Testis (tissue), 2 donors: ENCODE measurements at regions not wholly inside any gene's neighbourhood (a gene's known extent, or its start where the extent isn't known, plus 50 kb on each side); places are given as distances from the start of the nearest gene placed in this dataset.

ENCODE experiments used
- POLR2A ChIP-seq: fragments of 450-650 bp; IDR thresholded peaks from one replicate; pipeline ENCODE4 v1.6.1; 2017; ENCODE audit warnings: antibody characterized with exemption, mild to moderate bottlenecking, moderate library complexity
- TF ChIP-seq, protein P1 (sequence below), 3 experiments: fragments of 450-650 bp in 2 of 3; fragments of 200-600 bp in 1 of 3; sonication (generic) in 1 of 3; IDR thresholded peaks; one replicate each; pipeline ENCODE4 v1.5.1; 2016 to 2019; ENCODE audit warnings: antibody characterized with exemption in 3 of 3, mild to moderate bottlenecking in 2 of 3, moderate library complexity in 1 of 3

DNA sequence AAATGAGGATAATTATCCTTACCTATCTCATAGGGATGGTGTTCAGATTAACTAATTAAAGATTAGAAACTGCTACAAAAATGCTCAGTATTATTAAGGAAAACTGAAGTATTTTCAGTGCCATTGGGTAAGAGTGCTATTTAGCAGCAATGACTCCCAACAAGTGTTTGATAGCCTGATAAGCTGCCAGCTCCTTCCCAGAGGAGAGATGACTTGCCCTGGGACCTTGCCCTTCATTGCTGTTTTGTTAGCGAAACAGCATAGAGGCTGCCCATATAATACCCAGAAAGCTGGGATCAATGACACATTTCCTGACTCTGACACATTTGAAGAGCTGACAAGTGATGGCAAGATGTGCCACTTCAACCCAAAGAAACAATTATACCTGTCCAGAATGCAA is 592.2 kb downstream of the ADGRL2 start:
- TF ChIP-seq, protein P1, sequence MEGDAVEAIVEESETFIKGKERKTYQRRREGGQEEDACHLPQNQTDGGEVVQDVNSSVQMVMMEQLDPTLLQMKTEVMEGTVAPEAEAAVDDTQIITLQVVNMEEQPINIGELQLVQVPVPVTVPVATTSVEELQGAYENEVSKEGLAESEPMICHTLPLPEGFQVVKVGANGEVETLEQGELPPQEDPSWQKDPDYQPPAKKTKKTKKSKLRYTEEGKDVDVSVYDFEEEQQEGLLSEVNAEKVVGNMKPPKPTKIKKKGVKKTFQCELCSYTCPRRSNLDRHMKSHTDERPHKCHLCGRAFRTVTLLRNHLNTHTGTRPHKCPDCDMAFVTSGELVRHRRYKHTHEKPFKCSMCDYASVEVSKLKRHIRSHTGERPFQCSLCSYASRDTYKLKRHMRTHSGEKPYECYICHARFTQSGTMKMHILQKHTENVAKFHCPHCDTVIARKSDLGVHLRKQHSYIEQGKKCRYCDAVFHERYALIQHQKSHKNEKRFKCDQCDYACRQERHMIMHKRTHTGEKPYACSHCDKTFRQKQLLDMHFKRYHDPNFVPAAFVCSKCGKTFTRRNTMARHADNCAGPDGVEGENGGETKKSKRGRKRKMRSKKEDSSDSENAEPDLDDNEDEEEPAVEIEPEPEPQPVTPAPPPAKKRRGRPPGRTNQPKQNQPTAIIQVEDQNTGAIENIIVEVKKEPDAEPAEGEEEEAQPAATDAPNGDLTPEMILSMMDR (IDR thresholded peaks at IDR 0.05), result no peak
- TF ChIP-seq POLR2A, result no peak
